Adipocyte (in vitro differentiated cells): ENCODE measurements at regions not wholly inside any gene's neighbourhood (a gene's known extent, or its start where the extent isn't known, plus 50 kb on each side); places are given as distances from the start of the nearest gene placed in this dataset.
A peak's percentile ranks its signal among the peaks of the same experiment; 100 is the strongest.

Experiments used
- DNase-seq: peaks from one replicate; pipeline ENCODE4 v3.0.0-alpha.2; 2015; ENCODE audit warnings: low read depth
- H3K27me3 ChIP-seq: replicated peaks from 2 replicates; pipeline ENCODE4 v1.7.0; 2013; ENCODE audit warnings: mild to moderate bottlenecking, low read length, moderate library complexity; ENCODE audit not compliant: control insufficient read depth, insufficient read depth
- H3K36me3 ChIP-seq: 2 replicates; pipeline ENCODE4 v1.7.0; 2013; ENCODE audit warnings: low read length, mild to moderate bottlenecking, moderate library complexity; ENCODE audit not compliant: control insufficient read depth, insufficient read depth, severe bottlenecking
- H3K4me1 ChIP-seq: 2 replicates; pipeline ENCODE4 v1.7.0; 2013; ENCODE audit warnings: mild to moderate bottlenecking, low read length, moderate library complexity; ENCODE audit not compliant: control insufficient read depth, insufficient read depth
- H3K4me3 ChIP-seq: 2 replicates; pipeline ENCODE4 v1.7.0; 2013; ENCODE audit warnings: mild to moderate bottlenecking, low read length, moderate library complexity
- H3K9ac ChIP-seq: 2 replicates; pipeline ENCODE4 v1.7.0; 2013; ENCODE audit warnings: mild to moderate bottlenecking, low read length, moderate library complexity
- H3K9me3 ChIP-seq: 2 replicates; pipeline ENCODE4 v1.7.0; 2013; ENCODE audit warnings: mild to moderate bottlenecking, low read length, moderate library complexity; ENCODE audit not compliant: control insufficient read depth

GRCh38 chr7:52877240-52877639 lies 158.2 kb upstream of the POM121L12 start:
- H3K4me3 ChIP-seq = no peak overlapping the region
- no peaks in the 10 kb centered on the region for H3K27me3 ChIP-seq
- H3K4me1 ChIP-seq = no peaks in the 10 kb centered on the region
- H3K9me3 ChIP-seq = peaks cover 8% of the 10 kb centered on the region
- H3K36me3 ChIP-seq = no peaks in the 10 kb centered on the region
- no peak for DNase-seq
- H3K9ac ChIP-seq = no peak overlapping the region

- DNase-seq = no peak
- Histone ChIP-seq H3K4me1 (no peaks in the 10 kb centered on the region), H3K9ac (no peak overlapping the region), H3K36me3 (no peaks in the 10 kb centered on the region), H3K27me3 (no peaks in the 10 kb centered on the region), H3K4me3 (no peak overlapping the region), H3K9me3 (peaks cover 8% of the 10 kb centered on the region)
These were observed 159.0 kb upstream of the POM121L12 start for GRCh38 chr7:52876402-52876801.

GRCh38 chr7:52863652-52864051 lies 171.8 kb upstream of the POM121L12 start:
- H3K36me3 ChIP-seq = no peaks in the 10 kb centered on the region
- no peaks in the 10 kb centered on the region for H3K4me1 ChIP-seq
- H3K9me3 ChIP-seq = peaks cover 20% of the 10 kb centered on the region
- no peaks in the 10 kb centered on the region for H3K27me3 ChIP-seq
- DNase-seq = no peak
- H3K4me3 ChIP-seq = no peak overlapping the region
- H3K9ac ChIP-seq = no peak overlapping the region

- Histone ChIP-seq H3K27me3 (no peaks in the 10 kb centered on the region), H3K36me3 (no peaks in the 10 kb centered on the region), H3K9ac (no peak overlapping the region), H3K9me3 (peaks cover 17% of the 10 kb centered on the region), H3K4me1 (no peaks in the 10 kb centered on the region), H3K4me3 (no peak overlapping the region)
- no peak for DNase-seq
These were observed 173.1 kb upstream of the POM121L12 start for GRCh38 chr7:52862321-52862720.

GRCh38 chr7:52857367-52857766 lies 178.1 kb upstream of the POM121L12 start:
- no peaks in the 10 kb centered on the region for H3K36me3 ChIP-seq
- H3K9me3 ChIP-seq = no peaks in the 10 kb centered on the region
- DNase-seq = no peak

GRCh38 chr7:52854681-52855080 lies 180.8 kb upstream of the POM121L12 start:
- Histone ChIP-seq H3K9me3 (no peaks in the 10 kb centered on the region), H3K4me3 (no peak overlapping the region), H3K27me3 (no peaks in the 10 kb centered on the region), H3K36me3 (no peaks in the 10 kb centered on the region), H3K4me1 (no peaks in the 10 kb centered on the region), H3K9ac (no peak overlapping the region)
- no peak for DNase-seq

More at GRCh38 chr7:52857367-52857766, 178.1 kb upstream of the POM121L12 start:
- Histone ChIP-seq H3K4me1 (no peaks in the 10 kb centered on the region), H3K9ac (no peak overlapping the region), H3K4me3 (no peak overlapping the region), H3K27me3 (no peaks in the 10 kb centered on the region)

GRCh38 chr7:52851547-52851946 lies 183.9 kb upstream of the POM121L12 start:
- H3K27me3 ChIP-seq = no peaks in the 10 kb centered on the region
- H3K9ac ChIP-seq = no peak overlapping the region
- no peaks in the 10 kb centered on the region for H3K36me3 ChIP-seq
- no peaks in the 10 kb centered on the region for H3K9me3 ChIP-seq
- H3K4me1 ChIP-seq = no peaks in the 10 kb centered on the region
- H3K4me3 ChIP-seq = no peak overlapping the region
- no peak for DNase-seq

- no peaks in the 10 kb centered on the region for H3K9me3 ChIP-seq
These were observed 192.0 kb upstream of the POM121L12 start for GRCh38 chr7:52843436-52843835.

GRCh38 chr7:52842202-52842900 lies 193.1 kb upstream of the POM121L12 start:
- H3K9me3 ChIP-seq = no peaks in the 10 kb centered on the region
- no peaks in the 10 kb centered on the region for H3K36me3 ChIP-seq
- no peaks in the 10 kb centered on the region for H3K27me3 ChIP-seq
- H3K9ac ChIP-seq = no peak overlapping the region
- no peak overlapping the region for H3K4me3 ChIP-seq
- DNase-seq = no peak
- H3K4me1 ChIP-seq = no peaks in the 10 kb centered on the region

More at GRCh38 chr7:52843436-52843835, 192.0 kb upstream of the POM121L12 start:
- no peak for DNase-seq
- Histone ChIP-seq H3K36me3 (no peaks in the 10 kb centered on the region), H3K27me3 (no peaks in the 10 kb centered on the region), H3K4me1 (no peaks in the 10 kb centered on the region), H3K4me3 (no peak overlapping the region), H3K9ac (no peak overlapping the region)

- no peaks in the 10 kb centered on the region for H3K27me3 ChIP-seq
- H3K4me1 ChIP-seq = no peaks in the 10 kb centered on the region
- no peak for DNase-seq
- no peak overlapping the region for H3K9ac ChIP-seq
- peak overlapping the region; percentile 37 for H3K4me3 ChIP-seq
- no peaks in the 10 kb centered on the region for H3K9me3 ChIP-seq
- H3K36me3 ChIP-seq = no peaks in the 10 kb centered on the region
These were observed 196.4 kb upstream of the POM121L12 start for GRCh38 chr7:52838981-52839411.

- no peaks in the 10 kb centered on the region for H3K36me3 ChIP-seq
- H3K9ac ChIP-seq = no peak overlapping the region
- H3K4me3 ChIP-seq = no peak overlapping the region
- no peaks in the 10 kb centered on the region for H3K4me1 ChIP-seq
- DNase-seq = no peak
- H3K27me3 ChIP-seq = no peaks in the 10 kb centered on the region
- H3K9me3 ChIP-seq = no peaks in the 10 kb centered on the region
These were observed 204.1 kb upstream of the POM121L12 start for GRCh38 chr7:52831321-52831720.

GRCh38 chr7:52830801-52831200 lies 204.6 kb upstream of the POM121L12 start:
- DNase-seq = no peak
- no peaks in the 10 kb centered on the region for H3K36me3 ChIP-seq
- no peak overlapping the region for H3K4me3 ChIP-seq
- no peaks in the 10 kb centered on the region for H3K9me3 ChIP-seq
- H3K4me1 ChIP-seq = no peaks in the 10 kb centered on the region
- H3K27me3 ChIP-seq = no peaks in the 10 kb centered on the region
- no peak overlapping the region for H3K9ac ChIP-seq
